B cell (primary cell): ENCODE measurements at regions not wholly inside any gene's neighbourhood (a gene's known extent, or its start where the extent isn't known, plus 50 kb on each side); places are given as distances from the start of the nearest gene placed in this dataset.

Source experiments
- CTCF ChIP-seq: fragments of 200-600 bp; IDR thresholded peaks from one replicate; pipeline ENCODE4 v1.8.0; 2022; ENCODE audit warnings: antibody characterized with exemption, mild to moderate bottlenecking
- EZH2 ChIP-seq: IDR thresholded peaks from 2 replicates; pipeline ENCODE4 v1.6.1; 2012; ENCODE audit warnings: borderline replicate concordance, low read depth, mild to moderate bottlenecking, moderate library complexity, low read length; ENCODE audit not compliant: insufficient read depth, poor library complexity, severe bottlenecking

GRCh38 chr4:4647041-4647440 is 105.2 kb upstream of the STX18 start:
- TF ChIP-seq CTCF (no peak), EZH2 (no peak)
